T-helper 1 cell (primary cell): ENCODE measurements at regions not wholly inside any gene's neighbourhood (a gene's known extent, or its start where the extent isn't known, plus 50 kb on each side); places are given as distances from the start of the nearest gene placed in this dataset.

Experiments used
- DNase-seq, 5 donors: peaks; one replicate each; pipeline ENCODE4 v3.0.0-alpha.2; 2012 to 2020

DNA sequence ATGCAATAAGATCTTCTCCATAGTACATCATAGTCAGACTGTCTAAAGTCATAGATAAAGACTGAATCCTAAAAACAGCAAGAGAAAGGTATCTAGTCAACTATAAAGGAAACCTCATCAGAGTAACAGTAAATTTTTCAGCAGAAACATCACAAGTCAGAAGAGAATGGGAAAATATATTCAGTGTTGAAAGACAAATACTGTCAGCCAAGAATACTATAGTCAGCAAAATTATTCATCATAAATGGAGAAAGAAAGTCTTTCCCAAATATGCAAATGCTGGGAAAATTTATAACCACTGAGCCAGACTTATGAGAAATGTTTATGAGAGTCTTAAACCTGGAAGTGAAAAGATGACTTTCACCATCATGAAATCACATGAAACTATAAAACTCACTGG, 136.7 kb downstream of the KDR start:
- DNase-seq = no peak

DNA sequence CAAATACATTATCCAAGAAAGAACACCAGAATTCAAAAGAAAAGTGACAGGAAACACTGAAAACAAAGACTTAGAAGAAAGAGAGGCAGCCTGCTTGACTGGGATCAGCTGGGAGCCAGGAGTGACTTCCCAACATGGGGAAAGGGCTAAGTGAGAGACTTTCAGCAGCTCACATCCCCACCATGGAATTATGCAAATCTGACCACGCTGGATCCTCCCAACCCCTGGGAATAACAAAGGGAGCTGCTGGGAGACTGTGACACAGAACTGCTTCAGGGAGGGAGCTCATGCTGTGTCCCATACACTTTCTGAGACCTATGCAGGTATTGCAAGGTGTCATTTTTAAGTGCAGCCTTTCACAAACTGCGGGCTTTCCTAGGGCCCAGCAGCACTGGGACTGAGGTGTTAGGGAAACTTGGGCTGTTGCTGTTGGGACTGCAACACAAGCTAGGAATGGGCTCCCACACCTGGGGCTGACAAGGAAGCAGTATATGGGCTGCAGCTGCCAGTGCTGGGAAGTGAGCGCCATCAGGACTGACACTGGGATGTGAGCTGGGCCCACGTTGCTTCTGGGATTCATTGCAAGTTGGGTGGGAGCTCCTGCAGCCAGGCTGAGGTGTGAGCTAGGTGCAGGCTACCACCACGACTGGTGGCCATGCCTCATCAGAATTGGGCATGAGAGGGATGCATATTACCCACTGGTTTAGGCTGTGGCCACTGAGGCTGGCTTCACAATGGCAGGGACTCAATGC, 139.1 kb downstream of the KDR start:
- no peak for DNase-seq

DNA sequence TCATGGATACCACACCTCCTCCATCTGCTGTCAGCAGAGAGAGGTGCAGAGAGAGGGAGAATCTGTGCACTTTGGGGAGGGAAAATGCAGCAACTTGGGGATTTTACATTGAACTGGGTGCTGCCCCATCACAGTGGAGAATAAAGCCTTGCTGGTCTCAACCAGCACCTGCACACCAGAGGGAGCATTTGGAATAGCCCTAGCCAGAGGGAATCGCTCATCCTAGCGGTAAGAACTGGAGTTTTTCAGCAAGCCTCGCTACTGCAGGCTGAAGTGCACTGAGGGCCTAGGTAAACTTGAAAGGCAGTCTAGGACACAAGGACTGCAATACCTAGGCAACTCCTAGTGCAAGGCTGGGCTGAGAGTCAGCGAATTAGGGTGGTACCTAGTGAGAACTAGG, 148.7 kb downstream of the KDR start:
- no peak for DNase-seq

DNA sequence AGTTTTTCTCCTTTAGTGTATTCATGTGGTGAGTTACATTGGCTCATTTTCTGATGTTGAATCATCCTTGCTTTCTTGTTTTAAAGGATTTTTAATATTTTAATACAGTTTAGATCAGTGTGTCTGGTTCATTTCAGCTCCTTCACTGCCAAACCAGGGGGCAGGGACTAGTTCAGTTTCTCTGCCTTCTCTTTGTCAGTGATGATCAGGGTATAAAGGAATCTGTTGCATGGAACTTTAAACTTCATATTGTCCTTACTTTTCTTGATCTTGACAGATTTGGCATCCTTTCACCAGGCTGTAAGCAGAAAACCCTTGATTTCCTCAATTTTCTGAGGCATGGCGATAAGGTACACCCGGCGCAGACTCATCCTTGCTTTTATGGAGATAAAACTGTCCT, 149.4 kb downstream of the KDR start:
- DNase-seq = no peak

GRCh38 chr4:54973784-54974183, 151.6 kb downstream of the KDR start:
- no peak for DNase-seq

- DNase-seq = peak in 1 of 5 donors; percentile 12
These were observed 153.9 kb downstream of the KDR start for GRCh38 chr4:54971474-54971950.

DNA sequence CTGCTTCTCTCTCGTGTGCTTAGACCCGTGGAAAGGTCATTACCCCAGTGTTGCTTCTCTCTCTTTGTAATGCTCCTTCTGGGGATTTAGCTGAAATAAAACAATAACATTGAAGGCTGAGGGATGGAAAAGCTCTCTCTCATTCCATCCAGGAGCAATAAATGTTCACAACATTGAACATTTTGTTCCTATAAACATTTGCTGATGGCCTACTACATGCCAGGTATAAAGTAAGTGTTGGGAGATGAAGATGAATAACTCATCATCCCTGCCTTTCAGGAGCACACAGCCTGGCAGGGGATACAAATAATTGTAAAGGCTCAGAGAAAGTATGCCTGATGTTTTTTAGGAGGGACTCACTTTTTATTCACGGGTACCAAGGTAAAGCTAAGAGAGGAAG, 158.1 kb downstream of the KDR start:
- DNase-seq = no peak

DNA sequence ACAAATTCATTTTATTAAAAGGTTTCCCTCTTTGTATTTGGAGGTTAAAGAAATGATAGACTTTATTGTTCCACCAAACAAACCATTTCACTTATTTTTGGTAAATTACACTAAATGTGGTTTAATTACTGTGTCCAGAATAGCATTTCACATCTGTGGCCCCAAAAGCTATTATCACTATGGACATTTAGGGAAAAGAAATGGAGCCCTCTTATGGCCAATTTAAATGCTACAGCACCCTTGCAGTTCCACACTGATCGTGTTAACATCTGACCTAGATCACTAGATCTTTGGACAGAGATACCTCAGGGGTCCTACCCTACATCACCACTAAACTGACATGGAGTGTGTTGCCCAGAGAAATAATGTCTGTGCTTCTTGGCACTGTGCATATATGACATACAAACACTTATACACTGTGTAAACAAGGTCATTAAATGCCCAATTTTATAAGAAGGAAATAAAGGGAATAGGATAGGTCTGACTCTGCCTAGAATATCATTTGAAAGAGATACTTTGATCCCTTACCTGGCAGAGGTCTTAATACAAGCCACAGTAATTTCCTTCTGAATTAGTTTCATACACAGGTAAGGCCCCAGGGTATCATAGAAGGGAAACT, 163.9 kb downstream of the KDR start:
- peak in 1 of 5 donors; percentile 3 for DNase-seq

DNA sequence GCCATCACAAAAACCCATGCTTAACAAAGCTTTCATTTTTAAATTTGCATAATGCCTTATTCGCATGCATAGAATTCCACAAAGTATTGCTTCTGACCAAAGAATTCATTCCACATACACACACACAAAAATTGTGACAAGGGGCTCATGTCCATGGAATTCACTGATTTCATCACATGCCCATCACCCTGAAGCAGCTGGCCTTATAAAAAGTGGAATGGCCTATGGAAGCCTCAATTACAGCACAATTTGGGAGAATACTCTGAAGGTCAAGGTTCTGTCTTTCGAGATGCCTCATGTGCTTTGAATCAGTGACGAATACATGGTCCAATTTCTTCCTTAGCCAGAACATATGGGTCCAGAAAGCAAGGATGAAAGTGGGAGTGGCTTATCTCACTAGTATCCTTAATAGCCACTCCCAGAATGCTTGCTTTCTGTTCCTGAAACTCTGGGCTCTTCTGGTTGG, 165.7 kb downstream of the KDR start:
- DNase-seq = no peak

DNA sequence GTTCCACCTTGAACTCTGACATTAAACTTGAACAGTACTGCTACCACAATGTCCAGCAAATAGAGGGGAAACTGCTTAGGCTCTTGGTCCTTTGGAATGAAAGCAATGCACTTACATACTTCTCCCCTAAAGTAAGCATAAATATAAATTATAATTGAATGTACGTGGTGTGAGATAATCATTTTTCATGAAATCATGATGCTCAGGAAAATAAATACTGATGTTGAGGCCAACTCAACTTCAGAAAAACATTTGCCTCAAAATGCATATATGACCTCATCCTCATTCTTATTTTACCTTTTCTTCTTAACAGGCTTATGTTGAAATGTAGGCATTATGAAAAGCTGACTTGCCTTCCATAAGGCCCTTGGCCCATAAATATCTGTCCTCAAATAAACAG, 166.3 kb downstream of the KDR start:
- DNase-seq = no peak

GRCh38 chr4:54958236-54958635, 167.2 kb downstream of the KDR start:
- DNase-seq = no peak

DNA sequence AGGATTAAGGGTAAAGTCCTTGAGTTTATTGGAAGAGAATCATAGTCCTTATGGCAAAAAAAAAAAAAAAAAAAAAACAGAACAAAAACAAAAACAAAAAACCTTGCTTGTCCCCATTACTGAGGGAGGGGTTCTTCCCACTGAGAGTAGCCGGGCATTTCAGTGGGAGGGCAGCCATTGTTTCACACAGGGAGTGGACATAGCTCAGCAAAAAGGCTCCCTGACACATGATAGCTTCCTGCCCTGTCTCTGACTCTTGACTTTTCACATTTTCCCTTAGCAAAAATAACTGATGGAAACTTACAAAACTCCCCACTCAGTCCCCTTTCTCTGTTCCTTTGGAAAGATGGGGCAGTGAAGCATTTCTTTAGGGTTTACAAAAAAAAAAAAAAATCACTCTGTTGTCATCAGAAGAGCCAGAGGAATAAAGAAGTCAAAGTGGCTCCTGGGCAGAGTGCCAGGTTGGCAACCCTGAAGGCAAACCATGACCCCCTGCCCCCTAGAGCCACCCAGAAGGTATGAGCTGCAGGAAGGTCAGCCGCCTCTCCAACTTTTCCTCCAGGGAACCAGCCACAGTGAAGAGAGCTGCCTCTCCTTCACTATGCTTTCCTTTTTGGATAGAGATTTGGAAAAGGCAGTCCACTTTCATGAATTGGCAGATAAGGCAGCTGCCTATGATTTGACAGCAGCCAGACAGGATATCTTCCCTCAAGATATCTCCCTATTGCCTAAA, 170.6 kb downstream of the KDR start:
- no peak for DNase-seq

DNA sequence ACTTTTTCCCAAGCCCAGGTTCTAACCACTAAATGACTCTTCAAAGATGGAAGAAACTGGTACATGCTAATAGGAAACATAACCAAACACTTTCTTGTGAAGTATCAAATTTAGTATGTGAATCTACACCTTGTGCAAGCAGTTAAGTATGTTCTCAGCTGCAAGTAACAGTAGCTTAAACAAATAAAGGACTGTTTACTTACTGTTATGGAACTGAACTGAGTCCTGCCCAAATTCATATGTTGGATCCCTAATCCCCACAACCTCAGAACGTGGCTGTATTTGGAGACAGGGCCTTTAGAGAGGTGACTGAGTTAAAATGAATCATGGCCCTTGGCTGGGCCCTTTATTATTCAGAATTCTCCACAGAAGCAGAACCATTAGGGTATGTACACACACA, 178.7 kb downstream of the KDR start:
- no peak for DNase-seq

DNA sequence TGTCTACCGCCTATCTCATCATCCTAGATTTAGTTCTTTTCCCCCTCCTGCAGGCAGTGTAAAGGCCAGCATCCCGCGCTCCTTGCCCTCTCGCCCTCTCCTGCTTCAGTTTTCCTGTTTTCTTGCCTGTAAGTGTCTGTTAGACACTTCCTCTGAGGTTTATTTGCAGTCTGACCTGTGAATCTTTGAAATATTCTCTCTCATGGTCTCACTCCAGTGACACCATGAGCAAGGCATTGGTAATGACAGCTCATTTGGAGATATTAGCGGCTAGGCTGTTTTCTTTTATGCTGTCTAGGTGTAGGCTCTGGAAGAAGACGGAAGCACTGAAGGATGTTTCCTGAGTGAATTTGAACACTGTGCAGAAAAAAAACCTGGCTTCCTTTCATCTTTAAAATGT, 179.6 kb downstream of the KDR start:
- peak in 1 of 5 donors; percentile 3 for DNase-seq

DNA sequence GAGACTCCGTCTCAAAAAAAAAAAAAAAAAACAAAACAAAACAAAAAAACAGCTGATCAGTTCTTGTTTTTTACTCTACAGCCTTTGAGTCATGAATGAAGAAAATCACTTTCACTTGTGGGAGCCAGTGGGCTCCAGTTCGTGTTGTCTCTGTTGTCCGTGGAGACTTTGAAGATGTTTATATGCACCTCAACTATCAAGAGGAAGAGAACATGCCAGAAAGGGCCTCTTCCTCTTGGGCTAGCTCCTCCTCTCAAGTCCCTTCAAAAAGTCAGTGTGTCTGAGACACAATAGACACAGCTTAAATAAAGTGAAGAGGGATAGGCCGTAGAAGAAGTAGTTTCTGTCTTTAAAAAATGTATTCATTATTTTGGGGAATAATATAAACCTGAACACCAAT, 182.7 kb downstream of the KDR start:
- DNase-seq = peak in 4 of 5 donors; percentile 20 to 71 (median 29)

DNA sequence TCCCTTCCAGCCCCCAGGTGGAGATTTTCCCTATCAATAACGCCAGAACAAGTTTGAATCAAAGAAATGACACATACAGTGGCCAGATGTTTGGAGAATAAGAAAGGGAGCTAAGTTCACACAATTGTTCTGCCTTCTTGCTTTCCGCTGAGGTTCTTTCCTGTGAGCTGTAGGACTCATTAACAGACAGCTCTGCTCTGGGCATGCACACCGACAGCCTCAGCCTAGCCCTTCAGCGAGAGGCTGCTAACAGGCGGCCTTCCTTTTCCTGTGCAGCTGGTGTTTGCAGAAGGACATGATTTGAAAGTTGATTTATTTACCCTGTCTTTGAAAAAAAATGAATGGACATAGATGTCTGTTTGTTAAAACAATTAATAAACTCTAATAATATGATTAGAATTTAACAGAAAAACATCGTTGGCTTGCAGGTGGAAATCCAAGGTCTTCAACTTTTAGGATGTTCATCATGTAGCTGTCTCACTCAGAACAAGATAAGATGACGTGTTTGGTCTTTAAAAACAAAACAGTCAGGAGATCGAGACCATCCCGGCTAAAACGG, 183.3 kb downstream of the KDR start:
- peak in 4 of 5 donors; percentile 1 to 63 (median 19) for DNase-seq

DNA sequence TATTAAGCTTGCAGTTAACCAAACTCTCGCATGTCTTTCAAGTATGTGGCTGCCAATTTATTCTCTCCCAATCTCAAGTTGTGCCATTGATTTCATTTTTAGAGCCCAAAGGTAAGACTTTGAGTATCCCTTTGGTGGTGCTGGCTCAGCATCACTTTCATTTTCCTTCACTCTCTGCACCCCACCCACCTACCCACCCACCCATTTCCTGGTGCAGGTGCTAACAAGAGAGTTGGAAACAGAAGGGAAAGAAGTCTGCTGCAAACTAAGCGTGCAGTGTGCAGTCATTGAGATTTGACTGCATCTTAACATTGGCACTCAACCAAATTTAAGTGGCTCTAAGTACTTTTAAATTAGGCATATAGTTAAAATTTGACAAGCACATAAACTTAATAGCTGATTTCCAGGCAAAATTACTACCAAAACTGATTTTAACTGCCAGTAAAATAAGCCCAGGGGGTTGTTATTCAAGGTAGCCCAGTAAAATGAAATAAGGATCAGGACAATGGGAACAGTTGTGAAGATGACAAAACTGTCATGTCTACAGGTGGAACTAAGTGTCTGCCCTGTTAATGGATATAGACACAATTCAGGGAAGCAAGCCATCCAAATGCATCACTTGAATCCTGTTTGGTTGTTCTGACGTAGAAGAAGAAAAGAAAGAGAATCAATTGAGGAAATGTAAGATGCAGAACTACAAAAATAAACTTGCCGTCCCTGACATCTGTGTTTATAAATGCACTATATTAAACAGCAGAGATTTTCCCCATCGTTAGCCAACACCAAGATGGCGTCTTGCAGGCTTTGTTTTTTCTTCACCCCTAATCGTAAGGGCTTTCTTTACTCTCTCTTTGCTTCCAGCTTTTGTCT, 184.2 kb downstream of the KDR start:
- DNase-seq = peak in 1 of 5 donors; percentile 7

DNA sequence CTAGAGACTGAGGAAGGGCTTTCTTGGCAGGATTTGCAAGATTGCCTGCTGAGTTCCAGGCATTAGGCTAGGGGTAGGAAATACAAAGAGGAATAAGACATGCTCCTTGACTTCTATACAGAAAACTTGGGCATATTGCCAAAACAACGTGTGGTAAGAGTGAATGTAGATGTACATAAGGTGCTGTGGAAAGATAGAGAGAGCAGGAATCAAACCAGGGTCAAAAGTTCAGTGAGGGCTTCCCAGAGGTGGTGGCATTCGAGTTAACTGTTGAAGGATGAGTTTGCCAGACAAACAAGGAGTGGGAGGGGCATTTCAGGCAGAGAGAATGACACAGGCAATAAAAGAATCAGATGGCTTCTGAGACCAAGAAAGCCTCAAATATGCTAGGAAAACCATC, 187.9 kb downstream of the KDR start:
- DNase-seq = no peak

- DNase-seq = no peak
These were observed 191.8 kb downstream of the KDR start for GRCh38 chr4:54933579-54933978.

DNA sequence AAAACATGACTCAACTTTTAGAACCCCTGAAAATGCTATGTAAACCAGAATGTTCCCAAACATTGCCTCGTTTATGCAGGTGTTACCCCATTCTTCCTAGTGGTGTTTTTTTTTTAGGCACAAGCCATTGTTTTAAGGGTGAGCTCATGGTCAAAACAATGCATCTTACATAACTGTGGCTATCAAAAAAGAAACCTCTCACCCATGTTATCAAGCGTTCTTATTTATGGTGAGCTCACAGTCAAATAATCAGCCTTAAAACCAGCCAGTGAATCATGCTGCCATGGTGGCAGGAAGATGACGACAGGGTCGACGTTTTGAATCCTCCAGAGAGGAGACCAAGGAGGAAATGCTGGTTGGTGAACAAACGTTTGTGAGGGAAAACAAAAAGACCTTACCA, 195.2 kb downstream of the KDR start:
- no peak for DNase-seq

DNA sequence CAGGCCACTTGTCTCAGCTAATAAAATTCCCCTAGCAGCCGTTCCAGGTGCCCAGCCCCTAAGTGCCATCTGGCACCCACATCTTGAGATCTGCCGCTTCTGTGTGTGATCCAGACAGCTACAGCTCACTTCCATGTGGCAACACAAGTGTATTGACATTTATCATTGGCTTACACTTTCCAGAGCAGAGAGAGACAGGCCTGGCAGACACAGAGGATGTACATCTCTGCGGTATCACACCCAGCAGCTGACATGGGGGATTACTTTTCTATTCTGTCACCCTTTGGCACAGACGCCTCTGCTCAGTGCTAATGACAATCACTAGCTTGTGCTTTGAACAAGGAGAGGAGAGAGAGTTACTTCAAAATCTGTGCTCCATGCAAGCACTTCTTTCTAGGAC, 195.9 kb downstream of the KDR start:
- DNase-seq = no peak

DNA sequence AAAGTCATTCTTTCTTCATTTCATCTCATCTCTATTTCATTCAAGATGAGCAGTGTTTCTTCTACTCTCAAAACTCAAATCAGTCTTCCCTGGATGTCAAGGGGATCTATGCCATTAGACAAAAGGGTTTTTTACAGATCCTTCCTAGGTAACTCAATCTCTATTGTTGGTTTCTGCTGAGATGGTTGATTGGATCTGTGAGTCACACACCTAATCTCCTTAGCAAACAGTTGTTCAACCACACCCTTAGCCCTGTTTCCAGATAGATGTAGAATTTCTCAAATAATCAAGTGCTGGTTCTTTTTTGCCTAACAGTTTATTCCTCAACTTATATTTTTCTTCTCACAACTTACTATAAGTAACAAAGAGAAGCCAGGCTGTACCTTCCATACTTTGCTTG, 200.5 kb downstream of the KDR start:
- DNase-seq = no peak
